H9 (cell line): ENCODE measurements at regions not wholly inside any gene's neighbourhood (a gene's known extent, or its start where the extent isn't known, plus 50 kb on each side); places are given as distances from the start of the nearest gene placed in this dataset.

Experiments
- DNase-seq: peaks from one replicate; pipeline ENCODE4 v3.0.0-alpha.2; 2017
- H2AFZ ChIP-seq: one replicate; pipeline ENCODE4 v1.6.1; 2013; ENCODE audit warnings: mild to moderate bottlenecking, low read length, control low read depth, moderate library complexity
- H2AK5ac ChIP-seq: 2 replicates; pipeline ENCODE4 v1.6.1; 2013; ENCODE audit warnings: low read length, control low read depth, mixed read lengths; ENCODE audit not compliant: insufficient read length
- H2BK120ac ChIP-seq: one replicate; pipeline ENCODE4 v1.6.1; 2013; ENCODE audit warnings: low read depth, mild to moderate bottlenecking, low read length, control low read depth, inconsistent platforms; ENCODE audit not compliant: poor library complexity, severe bottlenecking
- H2BK12ac ChIP-seq: 2 replicates; pipeline ENCODE4 v1.6.1; 2013; ENCODE audit warnings: low read length, control low read depth, mixed read lengths, low read depth; ENCODE audit not compliant: insufficient read length
- H2BK15ac ChIP-seq: 2 replicates; pipeline ENCODE4 v1.6.1; 2013; ENCODE audit warnings: low read depth, low read length, control low read depth
- H2BK20ac ChIP-seq: one replicate; pipeline ENCODE4 v1.6.1; 2013; ENCODE audit warnings: low read depth, mild to moderate bottlenecking, low read length, control low read depth, inconsistent platforms; ENCODE audit not compliant: poor library complexity, severe bottlenecking
- H2BK5ac ChIP-seq: 2 replicates; pipeline ENCODE4 v1.6.1; 2013; ENCODE audit warnings: low read length, control low read depth, mixed read lengths; ENCODE audit not compliant: insufficient read length
- H3K14ac ChIP-seq: 2 replicates; pipeline ENCODE4 v1.6.1; 2013; ENCODE audit warnings: low read length, control low read depth; ENCODE audit not compliant: insufficient read depth
- H3K18ac ChIP-seq: 2 replicates; pipeline ENCODE4 v1.6.1; 2013; ENCODE audit warnings: low read depth, mild to moderate bottlenecking, mixed read lengths, low read length, control low read depth; ENCODE audit not compliant: insufficient read length
- H3K23ac ChIP-seq: 2 replicates; pipeline ENCODE4 v1.6.1; 2013; ENCODE audit warnings: low read length, control low read depth, mixed read lengths, low read depth; ENCODE audit not compliant: insufficient read length
- H3K23me2 ChIP-seq: 2 replicates; pipeline ENCODE4 v1.6.1; 2013; ENCODE audit warnings: low read depth, mild to moderate bottlenecking, mixed read lengths, low read length, control low read depth; ENCODE audit not compliant: insufficient read length, poor library complexity, severe bottlenecking
- H3K27ac ChIP-seq: 2 replicates; pipeline ENCODE4 v1.5.1; 2013; ENCODE audit warnings: low read length, control low read depth, mixed read lengths, low read depth; ENCODE audit not compliant: insufficient read length
- H3K27me3 ChIP-seq: 2 replicates; pipeline ENCODE4 v1.6.1; 2013; ENCODE audit warnings: low read length, control low read depth, inconsistent platforms; ENCODE audit not compliant: insufficient read depth
- H3K4ac ChIP-seq: 2 replicates; pipeline ENCODE4 v1.6.1; 2013; ENCODE audit warnings: low read depth, mild to moderate bottlenecking, control low read depth, inconsistent platforms, low read length, moderate library complexity
- H3K4me1 ChIP-seq: 2 replicates; pipeline ENCODE4 v1.6.1; 2013; ENCODE audit warnings: low read length, control low read depth, inconsistent platforms; ENCODE audit not compliant: insufficient read depth
- H3K4me2 ChIP-seq: 2 replicates; pipeline ENCODE4 v1.6.1; 2013; ENCODE audit warnings: low read length, control low read depth, mixed read lengths; ENCODE audit not compliant: insufficient read length, insufficient read depth
- H3K56ac ChIP-seq: 2 replicates; pipeline ENCODE4 v1.6.1; 2013; ENCODE audit warnings: low read depth, mild to moderate bottlenecking, mixed read lengths, low read length, control low read depth; ENCODE audit not compliant: insufficient read length
- H3K79me1 ChIP-seq: 2 replicates; pipeline ENCODE4 v1.6.1; 2013; ENCODE audit warnings: low read depth, mild to moderate bottlenecking, moderate library complexity, low read length, control low read depth, inconsistent platforms; ENCODE audit not compliant: insufficient read depth, poor library complexity, severe bottlenecking
- H3K79me2 ChIP-seq: 2 replicates; pipeline ENCODE4 v1.6.1; 2013; ENCODE audit warnings: low read length, control low read depth, inconsistent platforms; ENCODE audit not compliant: insufficient read depth
- H3K9ac ChIP-seq: 2 replicates; pipeline ENCODE4 v1.6.1; 2013; ENCODE audit warnings: low read length, control low read depth, mixed read lengths; ENCODE audit not compliant: insufficient read length; ENCODE audit errors: extremely low read depth
- H3K9me3 ChIP-seq: one replicate; pipeline ENCODE4 v1.6.1; 2013; ENCODE audit warnings: low read depth, low read length, inconsistent platforms; ENCODE audit not compliant: control insufficient read depth
- H3T11ph ChIP-seq: one replicate; pipeline ENCODE4 v1.6.1; 2013; ENCODE audit warnings: mild to moderate bottlenecking, low read length, control low read depth, inconsistent platforms
- H4K20me1 ChIP-seq: one replicate; pipeline ENCODE4 v1.6.1; 2013; ENCODE audit not compliant: control insufficient read depth, insufficient read length, insufficient read depth
- H4K5ac ChIP-seq: 2 replicates; pipeline ENCODE4 v1.6.1; 2013; ENCODE audit warnings: low read depth, mild to moderate bottlenecking, mixed read lengths, low read length, control low read depth; ENCODE audit not compliant: insufficient read length
- H4K8ac ChIP-seq: replicated peaks from 2 replicates; pipeline ENCODE4 v1.6.1; 2013; ENCODE audit warnings: low read length, control low read depth, mixed read lengths, low read depth; ENCODE audit not compliant: insufficient read length
- H4K91ac ChIP-seq: 2 replicates; pipeline ENCODE4 v1.6.1; 2013; ENCODE audit warnings: low read depth, mild to moderate bottlenecking, moderate library complexity, mixed read lengths, low read length, control low read depth; ENCODE audit not compliant: insufficient read length
- H3K27ac Mint-ChIP-seq, 3 experiments: 2 replicates in 2 of 3; 3 replicates in 1 of 3; pipeline ENCODE4 v1.8.0; 2020 to 2021; ENCODE audit warnings: mixed read lengths in 3 of 3, mild to moderate bottlenecking in 1 of 3, moderate library complexity in 1 of 3
- H3K27me3 Mint-ChIP-seq: 2 replicates; pipeline ENCODE4 v1.8.0; 2021; ENCODE audit warnings: low read depth, mild to moderate bottlenecking, moderate library complexity, mixed read lengths
- H3K36me3 Mint-ChIP-seq, 3 experiments: 2 replicates in 2 of 3; 3 replicates in 1 of 3; pipeline ENCODE4 v1.8.0; 2020 to 2021; ENCODE audit warnings: low read depth in 3 of 3, mixed read lengths in 3 of 3; ENCODE audit not compliant: insufficient read depth in 1 of 3
- H3K4me1 Mint-ChIP-seq, 2 experiments: 2 replicates each; pipeline ENCODE4 v1.8.0; 2020; ENCODE audit warnings: mixed read lengths in 2 of 2
- H3K4me3 Mint-ChIP-seq, 2 experiments: 2 replicates in 1 of 2; 3 replicates in 1 of 2; pipeline ENCODE4 v1.8.0; 2020 to 2021; ENCODE audit warnings: mild to moderate bottlenecking in 2 of 2, mixed read lengths in 2 of 2, moderate library complexity in 1 of 2
- H3K9me3 Mint-ChIP-seq, 2 experiments: 2 replicates in 1 of 2; 3 replicates in 1 of 2; pipeline ENCODE4 v1.8.0; 2020; ENCODE audit warnings: mild to moderate bottlenecking in 2 of 2, mixed read lengths in 2 of 2, moderate library complexity in 1 of 2
- WGBS: extraction: QIAGEN DNeasy Blood & Tissue Kit; methylation state at CpG from one replicate; pipeline ENCODE4 v1.1.7; 2013; ENCODE audit warnings: missing lambda C conversion rate, low lambda C conversion rate, mixed read lengths; ENCODE audit not compliant: insufficient read length; ENCODE audit errors: extremely low coverage; 5-methylcytosine and 5-hydroxymethylcytosine counted together
- TF ChIP-seq, protein P1 (sequence below): fragments of 200-600 bp; sonication (generic); conservative IDR thresholded peaks from 3 replicates; pipeline ENCODE4 v1.8.0; 2021; ENCODE audit warnings: antibody characterized with exemption, mild to moderate bottlenecking

DNA sequence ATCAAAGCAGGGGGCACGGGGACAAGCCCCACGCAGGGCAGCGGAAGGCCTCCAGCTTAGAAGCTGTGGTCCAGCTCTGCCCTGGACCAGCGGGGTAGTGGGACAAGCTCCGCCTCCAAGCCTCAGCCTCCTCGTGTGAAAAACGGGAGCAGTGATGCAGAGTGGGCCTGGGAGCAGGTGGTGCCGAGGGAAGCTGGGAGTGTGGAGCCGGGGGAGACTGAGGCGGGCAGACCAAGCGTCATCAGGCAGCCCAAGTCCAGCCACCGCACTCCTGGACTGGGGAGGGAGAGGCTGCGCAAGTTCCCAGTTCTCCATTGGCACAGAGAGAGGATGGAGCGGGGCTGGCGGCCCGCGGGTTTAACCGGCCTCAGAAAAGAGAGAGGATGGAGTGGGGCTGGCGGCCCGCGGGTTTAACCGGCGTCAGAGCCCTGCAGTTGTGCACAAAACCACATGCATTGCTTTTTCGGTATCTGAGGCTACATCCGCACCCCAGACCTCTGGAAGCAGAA lies 68.1 kb upstream of the PHF21B start:
- peaks cover 21% of the 10 kb centered on the region for H3K27me3 Mint-ChIP-seq
- Histone ChIP-seq H2AFZ (no peak overlapping the region), H2AK5ac (no peak overlapping the region), H2BK120ac (no peak overlapping the region), H3K27ac (no peak overlapping the region), H4K20me1 (no peaks in the 10 kb centered on the region), H4K5ac (no peak overlapping the region), H3K23me2 (peaks cover 3% of the 10 kb centered on the region), H3K4me2 (no peak overlapping the region), H3K23ac (no peak overlapping the region), H3K18ac (no peak overlapping the region), H3T11ph (no peak overlapping the region), H3K14ac (no peak overlapping the region), H3K56ac (no peak overlapping the region), H3K9me3 (no peaks in the 10 kb centered on the region), H3K79me1 (no peaks in the 10 kb centered on the region), H3K79me2 (no peaks in the 10 kb centered on the region), H2BK5ac (no peak overlapping the region), H3K27me3 (no peaks in the 10 kb centered on the region), H3K4ac (no peak overlapping the region), H3K9ac (no peak overlapping the region), H4K8ac (no peak overlapping the region), H4K91ac (no peak overlapping the region), H3K4me1 (no peaks in the 10 kb centered on the region; the same call in 1 of the 2 replicates), H2BK15ac (no peak overlapping the region), H2BK20ac (no peak overlapping the region), H2BK12ac (no peak overlapping the region)
- peaks cover 3 to 9% (median 5%) of the 10 kb centered on the region in 3 experiments; a peak in 6 of 7 replicates for H3K36me3 Mint-ChIP-seq
- H3K9me3 Mint-ChIP-seq, result peaks cover 5 to 6% of the 10 kb centered on the region in 2 experiments
- H3K27ac Mint-ChIP-seq, result no peak overlapping the region
- no CpG with 5 or more reads among the region's 25 CpGs for WGBS
- no peak overlapping the region for H3K4me3 Mint-ChIP-seq
- peaks cover 26 to 30% of the 10 kb centered on the region in 2 experiments for H3K4me1 Mint-ChIP-seq
- DNase-seq, result no peak
- TF ChIP-seq, protein P1, sequence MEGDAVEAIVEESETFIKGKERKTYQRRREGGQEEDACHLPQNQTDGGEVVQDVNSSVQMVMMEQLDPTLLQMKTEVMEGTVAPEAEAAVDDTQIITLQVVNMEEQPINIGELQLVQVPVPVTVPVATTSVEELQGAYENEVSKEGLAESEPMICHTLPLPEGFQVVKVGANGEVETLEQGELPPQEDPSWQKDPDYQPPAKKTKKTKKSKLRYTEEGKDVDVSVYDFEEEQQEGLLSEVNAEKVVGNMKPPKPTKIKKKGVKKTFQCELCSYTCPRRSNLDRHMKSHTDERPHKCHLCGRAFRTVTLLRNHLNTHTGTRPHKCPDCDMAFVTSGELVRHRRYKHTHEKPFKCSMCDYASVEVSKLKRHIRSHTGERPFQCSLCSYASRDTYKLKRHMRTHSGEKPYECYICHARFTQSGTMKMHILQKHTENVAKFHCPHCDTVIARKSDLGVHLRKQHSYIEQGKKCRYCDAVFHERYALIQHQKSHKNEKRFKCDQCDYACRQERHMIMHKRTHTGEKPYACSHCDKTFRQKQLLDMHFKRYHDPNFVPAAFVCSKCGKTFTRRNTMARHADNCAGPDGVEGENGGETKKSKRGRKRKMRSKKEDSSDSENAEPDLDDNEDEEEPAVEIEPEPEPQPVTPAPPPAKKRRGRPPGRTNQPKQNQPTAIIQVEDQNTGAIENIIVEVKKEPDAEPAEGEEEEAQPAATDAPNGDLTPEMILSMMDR, result no peak
